ENCODE measurements at regions not wholly inside any gene's neighbourhood (a gene's known extent, or its start where the extent isn't known, plus 50 kb on each side); places are given as distances from the start of the nearest gene placed in this dataset.

GRCh38 chr4:3630136-3630597, 97.9 kb upstream of the LRPAP1 start:
- no peak for TF ChIP-seq CTCF (IDR thresholded peaks at IDR 0.05; ENCODE audit: extremely low read depth in 1 of 2, insufficient read depth in 1 of 2, low read depth in 1 of 2, low read length in 2 of 2)
- TF ChIP-seq POLR2A (IDR thresholded peaks at IDR 0.05; ENCODE audit: low read depth, low read length), result no peak
- no peak for TF ChIP-seq EZH2 (IDR thresholded peaks at IDR 0.05; ENCODE audit: borderline replicate concordance, low read depth, low read length, severe bottlenecking)
- no peak for TF ChIP-seq JUN (IDR thresholded peaks at IDR 0.05; ENCODE audit: borderline replicate concordance, insufficient read depth, insufficient read length, low read depth)
- no peak for TF ChIP-seq POLR2AphosphoS5 (IDR thresholded peaks at IDR 0.05; ENCODE audit: insufficient read depth, low read depth, low read length)
- no peak for TF ChIP-seq MYC (IDR thresholded peaks at IDR 0.05; ENCODE audit: low read depth, low read length)
- no peak for TF ChIP-seq MAX (IDR thresholded peaks at IDR 0.05; ENCODE audit: insufficient read depth, insufficient read length)
- no peak for TF ChIP-seq GATA2 (IDR thresholded peaks at IDR 0.05; ENCODE audit: insufficient read depth, insufficient read length, low read depth, low read length)
- TF ChIP-seq FOS (IDR thresholded peaks at IDR 0.05; ENCODE audit: borderline replicate concordance, insufficient read depth, low read length), result no peak

Data from endothelial cell of umbilical vein (primary cell).